NCI-H2171 treated with DMSO at 0.1 percent for 48 hours (cell line): ENCODE measurements at regions not wholly inside any gene's neighbourhood (a gene's known extent, or its start where the extent isn't known, plus 50 kb on each side); places are given as distances from the start of the nearest gene placed in this dataset.
"Not testable (repeated sequence)": the region's sequence is repeated elsewhere in the genome, so short reads cannot be mapped to it uniquely, and the experiment has no call there.

Experiments
- DNase-seq: peaks from one replicate; lab custom pipeline; 2025; lab: John Stamatoyannopoulos, UW

DNA sequence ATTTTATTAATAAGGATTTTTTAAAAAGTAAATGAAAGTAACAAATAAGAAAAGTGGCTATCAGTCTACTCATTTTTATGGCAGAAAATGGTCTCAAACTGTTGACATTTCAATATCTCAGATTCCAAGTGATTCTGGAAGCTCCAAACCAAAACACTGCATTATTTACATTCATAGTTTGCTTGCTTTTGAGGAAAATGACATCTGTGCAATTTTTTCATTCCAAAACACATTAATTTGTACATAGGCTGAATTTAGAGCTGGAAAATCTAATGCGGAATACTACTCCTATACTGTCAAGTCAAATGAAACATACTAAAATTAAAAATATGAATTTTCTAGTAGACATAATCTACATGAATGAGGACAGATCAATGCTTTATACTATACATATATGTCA is 1047.6 kb downstream of the CDH9 start:
- no peak for DNase-seq

DNA sequence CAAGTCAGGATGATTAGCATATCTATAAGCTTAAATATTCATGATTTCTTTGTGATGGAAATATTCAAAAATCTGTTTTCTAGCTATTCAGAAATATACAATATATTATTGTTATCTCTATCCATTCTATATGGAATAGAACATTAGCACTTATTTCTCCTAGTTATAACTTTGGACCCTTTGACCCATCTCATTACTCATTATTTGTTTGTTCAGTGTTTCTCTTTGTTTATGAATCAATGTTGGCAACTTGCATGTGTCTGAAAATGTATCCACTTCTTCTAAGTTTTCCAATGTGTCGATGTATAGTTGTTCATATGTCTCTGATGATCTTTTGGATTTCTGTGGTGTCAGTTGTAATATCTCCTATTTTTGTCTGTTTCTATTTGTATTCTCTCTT is 1059.3 kb downstream of the CDH9 start:
- DNase-seq, result no peak

- no peak for DNase-seq
Observed at GRCh38 chr5:25975885-25976284, 1062.5 kb downstream of the CDH9 start.

DNA sequence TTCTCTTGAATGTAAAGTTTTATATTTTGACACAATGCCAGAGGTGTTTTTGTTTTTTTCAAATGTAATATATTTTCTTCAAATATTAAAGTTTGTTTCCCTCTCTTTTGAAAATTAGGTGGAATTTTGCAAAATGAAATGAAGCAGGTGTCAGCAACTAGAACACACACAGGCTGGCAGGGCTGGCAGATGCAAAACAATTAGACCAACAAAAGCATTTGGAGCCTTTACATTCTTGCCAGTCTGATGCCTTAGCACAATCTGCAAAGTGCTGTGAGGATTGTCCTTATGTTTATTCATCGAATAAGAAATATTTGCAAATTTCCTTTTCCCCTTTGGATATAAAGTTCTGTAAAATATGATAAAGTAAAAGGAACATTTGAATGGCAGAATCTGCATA is 1063.9 kb downstream of the CDH9 start:
- no peak for DNase-seq

DNA sequence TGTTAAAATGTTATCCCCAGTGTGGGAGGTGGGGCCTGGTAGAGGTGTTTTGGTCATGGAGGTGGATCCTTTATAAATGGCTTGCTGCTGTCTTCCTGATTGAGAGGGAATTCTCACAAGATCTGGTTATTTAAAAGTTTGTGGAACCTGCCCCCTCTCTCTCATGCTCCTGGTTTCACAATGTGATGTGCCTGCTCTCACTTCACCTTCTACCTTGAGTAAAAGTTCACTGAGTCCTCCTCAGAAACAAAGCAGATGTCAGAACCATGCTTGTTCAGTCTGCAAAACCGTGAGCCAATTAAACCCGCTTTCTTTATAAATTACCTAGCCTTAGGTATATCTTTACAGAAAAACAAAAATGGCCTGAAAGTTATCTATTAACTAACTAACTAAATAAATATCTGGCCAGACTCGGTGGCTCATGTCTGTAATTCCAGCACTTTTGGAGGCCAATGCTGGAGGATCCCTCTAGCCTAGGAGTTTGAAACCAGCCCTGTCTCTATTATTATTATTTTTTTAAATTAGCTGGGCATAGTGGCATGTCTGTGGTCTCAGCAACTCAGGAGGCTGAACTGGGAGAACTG is 1067.4 kb downstream of the CDH9 start:
- no peak for DNase-seq

DNA sequence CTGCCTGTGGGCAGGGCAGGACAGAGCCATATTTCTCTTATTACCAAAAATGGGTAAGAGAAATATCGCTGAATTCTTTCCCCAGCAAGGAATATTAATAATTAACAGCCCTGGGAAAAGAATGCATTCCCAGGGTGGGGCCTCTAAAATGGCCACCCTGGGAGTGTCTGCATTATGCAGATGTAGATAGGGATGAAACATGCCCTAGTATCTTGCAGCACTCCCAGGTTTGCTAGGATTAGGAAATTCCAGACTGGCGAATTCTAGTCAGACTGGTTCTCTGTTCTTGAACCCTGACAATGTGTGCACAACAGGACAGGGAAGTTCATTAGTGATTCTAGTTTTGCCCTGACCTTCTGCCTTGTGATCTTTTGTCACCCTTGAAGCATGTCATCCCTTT is 1069.3 kb downstream of the CDH9 start:
- DNase-seq, result not testable (repeated sequence)

DNA sequence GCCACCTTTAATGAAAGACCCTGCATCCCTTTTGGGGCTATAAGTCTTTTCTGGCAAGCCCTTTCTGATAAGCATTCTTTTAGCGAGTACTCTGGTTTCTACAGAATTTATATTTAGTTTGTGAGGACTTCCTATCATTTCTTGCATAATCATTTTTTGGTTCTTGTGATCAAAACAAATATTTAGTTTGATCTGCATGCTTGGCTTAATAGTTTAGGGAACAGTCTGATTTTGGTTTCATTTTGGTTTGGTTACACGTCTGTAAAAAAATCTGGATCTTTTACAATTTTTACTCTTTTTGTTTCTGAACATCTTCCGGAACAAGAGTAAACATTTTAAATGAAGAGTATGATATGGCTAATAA is 1074.4 kb downstream of the CDH9 start:
- no peak for DNase-seq

DNA sequence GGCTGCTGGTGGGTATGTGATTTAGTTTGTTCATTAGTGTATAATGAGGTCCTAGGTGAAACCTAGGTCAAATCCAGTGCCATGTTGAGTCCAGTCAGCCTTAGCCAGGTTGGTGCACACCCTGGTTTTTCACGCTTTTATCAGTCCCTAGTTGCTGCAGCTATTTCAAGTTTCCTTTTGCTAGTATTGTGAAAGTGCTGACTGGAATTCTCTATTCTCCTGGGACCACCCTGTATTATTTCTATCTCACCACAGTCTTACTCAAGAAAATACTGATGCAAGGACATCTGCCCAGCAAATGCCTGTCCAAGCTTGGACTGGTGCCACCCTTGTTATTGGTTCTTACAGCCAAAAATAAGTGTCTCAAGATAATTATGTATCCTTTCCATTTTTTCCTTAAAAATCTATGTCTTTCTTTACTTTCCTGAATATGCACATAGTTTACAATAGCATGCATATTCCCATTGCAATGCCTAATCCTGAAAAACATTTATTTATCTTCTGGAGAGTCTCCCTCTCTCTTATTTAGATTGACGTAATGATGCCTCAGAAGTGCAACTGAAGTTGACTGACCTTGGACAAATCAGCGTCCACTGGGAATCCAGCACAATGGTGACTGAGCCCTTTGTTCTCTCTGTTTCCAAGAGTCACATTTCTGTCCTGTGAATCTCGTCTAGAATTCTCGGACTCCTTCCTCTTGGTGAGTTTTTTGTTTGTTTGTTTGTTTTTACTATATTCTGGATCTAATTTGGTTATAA is 1075.0 kb downstream of the CDH9 start:
- DNase-seq, result no peak

DNA sequence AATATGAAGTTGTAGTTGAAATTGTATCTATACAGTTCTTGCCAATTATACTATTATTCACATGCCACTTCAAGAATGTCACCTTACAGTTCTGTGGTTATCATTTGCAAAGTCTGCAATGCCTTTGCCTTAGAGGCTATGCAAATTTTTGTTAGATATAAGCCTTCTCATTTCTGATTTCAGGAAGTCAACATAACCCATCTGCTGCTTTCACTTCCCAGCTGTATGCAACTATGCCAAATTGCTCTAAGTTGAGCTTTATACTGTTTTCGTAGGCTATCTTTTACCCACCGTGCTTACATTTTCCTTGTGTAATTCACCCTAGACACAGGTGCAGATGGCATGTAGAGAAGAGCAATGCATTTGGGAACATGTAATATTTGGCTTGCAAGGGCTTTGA is 1083.0 kb downstream of the CDH9 start:
- no peak for DNase-seq

GRCh38 chr5:25950681-25951080 is 1087.7 kb downstream of the CDH9 start:
- DNase-seq, result no peak

GRCh38 chr5:25948278-25948677 is 1090.1 kb downstream of the CDH9 start:
- no peak for DNase-seq

DNA sequence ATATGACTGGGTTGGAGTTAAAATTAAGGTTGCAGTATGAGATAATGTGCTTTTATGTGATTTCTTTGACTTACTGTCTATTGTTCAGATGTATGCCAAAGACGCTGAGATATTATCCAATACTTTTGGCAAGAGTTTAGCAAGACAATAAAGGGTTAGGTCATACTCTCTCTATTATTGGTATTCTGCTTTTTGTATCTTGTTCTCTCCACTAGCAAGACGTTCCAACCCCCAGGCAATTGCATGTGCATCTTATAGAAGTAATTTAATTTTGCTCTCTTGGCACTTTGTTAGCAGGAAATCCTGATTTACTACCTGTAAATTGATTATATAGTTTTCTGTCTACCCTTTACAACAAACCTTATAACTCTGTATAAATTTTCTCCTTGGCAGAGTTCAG is 1093.6 kb downstream of the CDH9 start:
- DNase-seq, result no peak

GRCh38 chr5:25909163-25909562 is 1129.2 kb downstream of the CDH9 start:
- no peak for DNase-seq

- no peak for DNase-seq
Observed at GRCh38 chr5:25905646-25906045, 1132.7 kb downstream of the CDH9 start.

- DNase-seq, result no peak
Observed at GRCh38 chr5:25892211-25892610, 1146.2 kb downstream of the CDH9 start.

DNA sequence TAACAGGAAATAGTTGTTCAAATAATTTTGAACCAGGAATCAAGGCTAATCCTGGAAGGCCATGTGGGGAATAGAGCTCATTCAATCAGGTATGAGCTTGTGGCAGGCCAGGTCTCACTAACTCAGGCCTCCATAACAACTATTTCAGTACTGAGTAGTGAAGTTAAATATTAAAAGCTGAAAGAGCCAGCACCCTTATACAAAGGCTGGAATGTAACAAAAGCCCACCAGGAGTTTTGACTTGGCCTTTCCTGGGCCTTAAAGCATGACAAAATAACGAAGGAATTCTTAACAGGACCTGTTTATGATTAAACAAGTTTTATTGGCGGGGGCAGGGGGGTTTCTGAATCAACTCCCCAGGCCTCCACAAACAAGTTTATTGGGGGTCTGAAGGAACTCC is 1146.7 kb downstream of the CDH9 start:
- DNase-seq, result no peak

DNA sequence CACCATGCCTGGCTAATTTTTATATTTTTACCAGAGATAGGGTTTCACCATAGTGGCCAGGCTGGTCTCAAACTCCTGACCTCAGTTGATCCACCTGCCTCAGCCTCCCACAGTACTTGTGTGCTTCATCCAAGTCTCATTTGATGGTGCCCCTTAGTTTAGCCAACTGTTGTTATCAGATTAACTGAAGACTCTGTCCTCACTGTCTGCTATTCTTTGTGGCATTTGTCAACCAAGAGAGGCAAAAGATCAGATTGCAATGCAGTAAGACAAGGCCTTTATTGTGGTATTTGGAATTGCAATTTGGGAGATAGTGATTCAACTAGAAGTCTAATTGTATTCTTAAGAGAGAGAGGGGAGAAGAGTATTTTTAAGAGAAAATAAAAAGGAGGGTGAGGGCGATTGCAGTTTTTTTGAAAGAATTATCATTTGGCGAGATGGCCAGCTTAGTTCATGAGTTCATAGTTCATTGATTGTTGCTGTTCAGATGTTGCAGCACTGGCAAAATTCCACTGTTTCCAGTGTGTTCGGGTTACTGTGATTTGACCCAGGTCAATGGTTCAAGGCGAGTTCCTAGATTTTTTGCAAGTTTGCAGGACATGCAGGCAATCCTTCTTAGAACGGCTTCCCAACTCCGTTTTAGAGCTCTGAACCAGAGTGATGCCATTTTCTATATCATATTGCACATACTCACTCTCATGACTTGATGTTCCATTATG is 1156.9 kb downstream of the CDH9 start:
- DNase-seq, result no peak

- no peak for DNase-seq
Observed at GRCh38 chr5:25863811-25864210, 1174.6 kb downstream of the CDH9 start.

GRCh38 chr5:25862276-25862675 is 1176.1 kb downstream of the CDH9 start:
- peak; percentile 5 for DNase-seq

DNA sequence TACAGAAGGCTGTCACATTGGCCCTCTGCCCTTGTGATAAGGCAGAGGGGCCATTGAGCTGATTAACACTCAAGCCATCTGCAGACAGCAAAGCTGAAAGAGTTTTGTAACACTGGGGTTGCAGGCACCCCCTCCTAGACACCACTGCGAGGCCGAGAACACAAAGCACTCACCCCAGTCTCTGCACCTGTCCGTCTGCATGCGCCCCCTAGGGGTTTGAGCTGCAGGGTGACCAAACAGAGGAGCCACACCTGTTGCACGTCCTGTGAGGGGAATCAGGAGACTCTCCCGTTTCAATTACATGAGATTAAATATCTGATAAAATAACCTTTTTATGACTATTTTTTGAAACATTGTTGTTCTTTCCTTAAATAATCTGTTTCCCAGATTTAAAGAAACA is 1180.4 kb downstream of the CDH9 start:
- DNase-seq, result peak; percentile 2

DNA sequence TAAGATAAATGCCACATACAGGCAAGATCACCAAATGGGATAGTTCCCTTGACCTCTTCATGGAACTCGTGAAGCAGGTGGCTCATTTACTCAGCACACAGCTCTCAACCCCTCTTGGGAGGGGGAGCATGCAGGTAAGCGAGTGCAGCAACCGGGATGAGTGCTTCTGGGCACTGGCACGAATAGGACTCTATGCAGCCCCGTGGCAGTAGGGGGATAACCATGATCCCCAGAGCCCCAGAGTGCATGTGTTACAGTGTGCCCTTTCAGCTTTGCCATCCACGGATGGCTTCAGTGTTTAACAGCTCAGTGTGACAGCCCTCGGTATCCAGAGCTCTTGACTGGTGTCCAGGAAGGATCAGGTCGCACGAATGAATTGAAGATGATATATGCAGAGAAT is 1187.1 kb downstream of the CDH9 start:
- no peak for DNase-seq

DNA sequence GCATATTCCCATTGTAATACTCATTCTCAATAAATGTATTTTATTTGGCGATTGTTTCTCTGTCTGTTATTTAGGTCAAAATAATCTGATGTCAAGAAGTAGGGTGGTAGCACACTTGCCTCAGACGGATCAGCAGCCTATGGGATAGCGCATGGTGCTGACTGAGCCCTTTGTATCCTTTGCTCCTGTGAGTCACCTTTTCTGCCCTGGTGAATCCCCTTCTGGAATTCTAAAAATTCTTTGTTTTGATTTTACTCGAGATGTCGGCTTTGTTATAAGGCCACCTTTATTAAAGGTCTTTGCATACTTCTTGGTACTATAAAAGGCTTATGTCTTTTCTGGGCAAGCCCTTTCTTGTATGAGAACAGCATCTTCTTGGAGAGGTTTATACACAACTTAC is 1187.8 kb downstream of the CDH9 start:
- no peak for DNase-seq

DNA sequence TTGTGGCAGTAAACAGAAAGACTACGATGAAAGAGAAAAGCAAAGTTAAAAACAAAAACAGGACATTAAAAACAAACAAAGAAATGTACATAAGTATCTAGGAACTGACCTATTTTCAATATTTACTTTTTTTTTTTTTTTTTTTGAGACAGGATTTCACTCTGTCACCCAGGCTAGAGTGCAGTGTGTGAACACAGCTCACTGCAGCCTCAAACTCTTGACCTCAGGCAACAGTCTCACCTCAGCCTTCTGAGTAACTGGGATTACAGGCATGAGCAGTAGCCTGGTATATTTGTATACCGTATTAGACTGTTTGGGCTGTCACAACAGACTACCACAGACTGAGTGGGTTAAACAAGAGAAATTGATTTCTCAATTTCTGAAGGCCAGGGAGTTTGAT is 1189.1 kb downstream of the CDH9 start:
- no peak for DNase-seq
